OCI-LY1 (cell line): ENCODE measurements at regions not wholly inside any gene's neighbourhood (a gene's known extent, or its start where the extent isn't known, plus 50 kb on each side); places are given as distances from the start of the nearest gene placed in this dataset.

Experiments
- H2AFZ ChIP-seq: fragments of 200-600 bp; sonication (generic), shearing (Covaris generic); 2 replicates; pipeline ENCODE4 v1.6.0; 2014; ENCODE audit warnings: antibody characterized with exemption, mild to moderate bottlenecking, low read length
- H3F3A ChIP-seq: fragments of 200-600 bp; sonication (generic), shearing (Covaris generic); 2 replicates; pipeline ENCODE4 v1.6.0; 2014; ENCODE audit warnings: mild to moderate bottlenecking, antibody characterized with exemption, low read length, moderate library complexity; ENCODE audit not compliant: insufficient read depth
- H3K27ac ChIP-seq: fragments of 200-600 bp; sonication (generic); 2 replicates; pipeline ENCODE4 v1.5.1; 2014; ENCODE audit warnings: low read length, mixed run types, mild to moderate bottlenecking, low read depth; ENCODE audit not compliant: poor library complexity, severe bottlenecking
- H3K27me3 ChIP-seq: fragments of 200-600 bp; sonication (generic); 2 replicates; pipeline ENCODE4 v1.6.0; 2014; ENCODE audit warnings: antibody characterized with exemption, mild to moderate bottlenecking, low read length, moderate library complexity; ENCODE audit not compliant: insufficient read depth
- H3K36me3 ChIP-seq: fragments of 200-600 bp; sonication (generic); 2 replicates; pipeline ENCODE4 v1.6.1; 2014; ENCODE audit warnings: mild to moderate bottlenecking, antibody characterized with exemption, low read length, moderate library complexity, mixed read lengths; ENCODE audit not compliant: insufficient read depth
- H3K4me1 ChIP-seq: fragments of 200-600 bp; sonication (generic); 2 replicates; pipeline ENCODE4 v1.5.1; 2014; ENCODE audit warnings: mild to moderate bottlenecking, low read length, moderate library complexity; ENCODE audit not compliant: insufficient read depth, severe bottlenecking
- H3K4me2 ChIP-seq: fragments of 200-600 bp; sonication (generic), shearing (Covaris generic); 2 replicates; pipeline ENCODE4 v1.6.1; 2014; ENCODE audit warnings: low read length
- H3K4me3 ChIP-seq: fragments of 200-600 bp; sonication (generic); 2 replicates; pipeline ENCODE4 v1.5.1; 2014; ENCODE audit warnings: low read length, low read depth, mild to moderate bottlenecking, mixed read lengths; ENCODE audit not compliant: poor library complexity, severe bottlenecking
- H3K79me2 ChIP-seq: fragments of 200-600 bp; shearing (Covaris generic); 2 replicates; pipeline ENCODE4 v1.6.1; 2016; ENCODE audit warnings: mixed run types, low read length, mixed read lengths; ENCODE audit not compliant: insufficient read depth
- H3K9ac ChIP-seq: fragments of 200-600 bp; sonication (generic), shearing (Covaris generic); 2 replicates; pipeline ENCODE4 v1.6.1; 2014; ENCODE audit warnings: mild to moderate bottlenecking, low read length, mixed read lengths
- H3K9me2 ChIP-seq: fragments of 200-600 bp; sonication (generic), shearing (Covaris generic); 2 replicates; pipeline ENCODE4 v1.6.1; 2014; ENCODE audit warnings: low read depth, mild to moderate bottlenecking, low read length, mixed read lengths
- H3K9me3 ChIP-seq: fragments of 200-600 bp; shearing (Covaris generic); 2 replicates; pipeline ENCODE4 v1.6.1; 2014; ENCODE audit warnings: low read length, mixed read lengths
- H4K20me1 ChIP-seq: fragments of 200-600 bp; sonication (generic), shearing (Covaris generic); 2 replicates; pipeline ENCODE4 v1.6.0; 2016; ENCODE audit warnings: mild to moderate bottlenecking, low read length; ENCODE audit not compliant: insufficient read depth
- CTCF ChIP-seq: fragments of 200-600 bp; sonication (generic), shearing (Covaris generic); IDR thresholded peaks from 2 replicates; pipeline ENCODE4 v1.5.1; 2017; ENCODE audit warnings: mild to moderate bottlenecking, antibody characterized with exemption, low read length, moderate library complexity, mixed read lengths
- EZH2 ChIP-seq: fragments of 200-600 bp; sonication (generic), shearing (Covaris generic); IDR thresholded peaks from 2 replicates; pipeline ENCODE4 v1.8.0; 2017; ENCODE audit warnings: borderline replicate concordance, mixed run types, mild to moderate bottlenecking, antibody characterized with exemption, low read length, moderate library complexity, mixed read lengths

GRCh38 chr7:3192669-3193068, 108.4 kb upstream of the SDK1 start:
- Histone ChIP-seq H3K4me3 (no peak overlapping the region), H3K9ac (no peak overlapping the region), H4K20me1 (no peaks in the 10 kb centered on the region), H3K27me3 (no peaks in the 10 kb centered on the region), H3K4me2 (no peak overlapping the region), H3K9me3 (no peaks in the 10 kb centered on the region), H3K36me3 (no peaks in the 10 kb centered on the region), H3F3A (no peaks in the 10 kb centered on the region), H3K79me2 (no peaks in the 10 kb centered on the region), H3K9me2 (no peaks in the 10 kb centered on the region), H3K4me1 (no peaks in the 10 kb centered on the region), H3K27ac (no peak overlapping the region), H2AFZ (no peak overlapping the region)
- no peak for TF ChIP-seq EZH2
- TF ChIP-seq CTCF = no peak

GRCh38 chr7:3193379-3194120, 107.5 kb upstream of the SDK1 start:
- H3F3A ChIP-seq = no peaks in the 10 kb centered on the region
- H3K9me3 ChIP-seq = no peaks in the 10 kb centered on the region; the same call in 1 of the 2 replicates
- TF ChIP-seq EZH2 (no peak), CTCF (no peak)
- no peaks in the 10 kb centered on the region for H4K20me1 ChIP-seq
- H3K9ac ChIP-seq = no peak overlapping the region
- no peaks in the 10 kb centered on the region for H3K27me3 ChIP-seq
- H3K27ac ChIP-seq = no peak overlapping the region
- H3K4me1 ChIP-seq = no peaks in the 10 kb centered on the region
- H3K9me2 ChIP-seq = no peaks in the 10 kb centered on the region
- no peak overlapping the region for H2AFZ ChIP-seq
- no peak overlapping the region for H3K4me3 ChIP-seq
- H3K79me2 ChIP-seq = no peaks in the 10 kb centered on the region
- no peaks in the 10 kb centered on the region for H3K36me3 ChIP-seq
- no peak overlapping the region for H3K4me2 ChIP-seq

- H3K27me3 ChIP-seq = no peaks in the 10 kb centered on the region
- no peaks in the 10 kb centered on the region for H3K4me1 ChIP-seq
- H3F3A ChIP-seq = no peaks in the 10 kb centered on the region
- H3K36me3 ChIP-seq = no peaks in the 10 kb centered on the region
- H3K79me2 ChIP-seq = no peaks in the 10 kb centered on the region
- no peak overlapping the region for H3K27ac ChIP-seq
- H3K4me3 ChIP-seq = no peak overlapping the region
- no peaks in the 10 kb centered on the region for H4K20me1 ChIP-seq
- no peak overlapping the region for H3K9ac ChIP-seq
- no peak overlapping the region for H3K4me2 ChIP-seq
- H3K9me2 ChIP-seq = no peaks in the 10 kb centered on the region
- no peaks in the 10 kb centered on the region; the same call in 1 of the 2 replicates for H3K9me3 ChIP-seq
- no peak for TF ChIP-seq CTCF
- no peak for TF ChIP-seq EZH2
- no peak overlapping the region for H2AFZ ChIP-seq
These were observed 106.4 kb upstream of the SDK1 start for GRCh38 chr7:3194501-3195141.
